ENCODE measurements at regions not wholly inside any gene's neighbourhood (a gene's known extent, or its start where the extent isn't known, plus 50 kb on each side); places are given as distances from the start of the nearest gene placed in this dataset.

DNA sequence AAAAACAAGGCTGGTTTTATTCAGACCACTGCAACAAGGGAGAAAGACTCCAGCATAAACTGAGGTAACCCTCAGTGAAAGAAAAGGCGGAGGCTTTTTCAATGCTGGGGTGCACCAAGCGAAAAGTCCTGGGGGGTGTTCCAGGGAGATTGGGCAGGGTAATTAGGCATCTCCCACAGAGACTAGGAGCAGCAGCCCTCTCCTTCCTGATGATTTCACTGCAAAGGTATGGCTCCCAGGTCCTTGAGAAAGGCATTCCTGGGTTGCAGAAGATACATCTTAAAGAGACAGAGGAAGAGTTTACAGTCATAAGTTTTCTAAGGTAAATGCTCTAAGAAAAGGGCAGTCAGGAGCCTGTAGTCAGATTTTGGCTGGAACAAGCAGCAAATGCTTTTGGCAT lies 412.0 kb downstream of the FOXO1 start:
- TF ChIP-seq, protein P1, sequence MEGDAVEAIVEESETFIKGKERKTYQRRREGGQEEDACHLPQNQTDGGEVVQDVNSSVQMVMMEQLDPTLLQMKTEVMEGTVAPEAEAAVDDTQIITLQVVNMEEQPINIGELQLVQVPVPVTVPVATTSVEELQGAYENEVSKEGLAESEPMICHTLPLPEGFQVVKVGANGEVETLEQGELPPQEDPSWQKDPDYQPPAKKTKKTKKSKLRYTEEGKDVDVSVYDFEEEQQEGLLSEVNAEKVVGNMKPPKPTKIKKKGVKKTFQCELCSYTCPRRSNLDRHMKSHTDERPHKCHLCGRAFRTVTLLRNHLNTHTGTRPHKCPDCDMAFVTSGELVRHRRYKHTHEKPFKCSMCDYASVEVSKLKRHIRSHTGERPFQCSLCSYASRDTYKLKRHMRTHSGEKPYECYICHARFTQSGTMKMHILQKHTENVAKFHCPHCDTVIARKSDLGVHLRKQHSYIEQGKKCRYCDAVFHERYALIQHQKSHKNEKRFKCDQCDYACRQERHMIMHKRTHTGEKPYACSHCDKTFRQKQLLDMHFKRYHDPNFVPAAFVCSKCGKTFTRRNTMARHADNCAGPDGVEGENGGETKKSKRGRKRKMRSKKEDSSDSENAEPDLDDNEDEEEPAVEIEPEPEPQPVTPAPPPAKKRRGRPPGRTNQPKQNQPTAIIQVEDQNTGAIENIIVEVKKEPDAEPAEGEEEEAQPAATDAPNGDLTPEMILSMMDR (IDR thresholded peaks at IDR 0.05) = no peak
- no peak for TF ChIP-seq POLR2A (IDR thresholded peaks at IDR 0.05)
- no peak for TF ChIP-seq POLR2AphosphoS5 (IDR thresholded peaks at IDR 0.05)
